HepG2 (cell line): ENCODE measurements at regions not wholly inside any gene's neighbourhood (a gene's known extent, or its start where the extent isn't known, plus 50 kb on each side); places are given as distances from the start of the nearest gene placed in this dataset.

Source experiments
- ATAC-seq: fragments of 200-7000 bp; cut with Tn5 transposase; 3 replicates; pipeline ENCODE4 v1.9.1; 2020; ENCODE audit warnings: mild to moderate bottlenecking, moderate library complexity
- BruUV-seq: library from RNA; stranded (reverse); fragments of 400-500 nt; replicated peaks from 2 replicates; lab custom pipeline; 2021; lab: Mats Ljungman, UMichigan
- CTCF ChIA-PET: fragments of 300-600 bp; formaldehyde crosslinking; extraction: SDS; loops from one replicate; lab custom pipeline; 2021; ENCODE audit warnings: low total read pairs, inconsistent platforms, low intra/inter-chr PET ratio; lab: Yijun Ruan, JAX
- POLR2A ChIA-PET: fragments of 350-600 bp; sonication (Branson Sonifier 250); formaldehyde crosslinking; loops from one replicate; lab custom pipeline; 2020; ENCODE audit warnings: antibody characterized with exemption, inconsistent platforms; lab: Yijun Ruan, JAX
- DNase-seq: peaks from one replicate; pipeline ENCODE4 v3.0.0-alpha.2; 2015; ENCODE audit warnings: low spot score
- FAIRE-seq: peaks from 3 replicates; lab custom pipeline; 2011; peaks lifted over from hg19 to GRCh38; lab: Jason Lieb, UNC
- H2AFZ ChIP-seq: one replicate; pipeline ENCODE4 v1.6.1; 2011; ENCODE audit warnings: low read length, inconsistent platforms
- H3K27ac ChIP-seq: fragments of 300-600 bp; 3 replicates; pipeline ENCODE4 v1.8.0; 2011; ENCODE audit warnings: mixed run types, mild to moderate bottlenecking, mixed read lengths, low read length, inconsistent platforms; ENCODE audit not compliant: insufficient read depth; ENCODE audit errors: extremely low read length
- H3K27me3 ChIP-seq, 2 experiments: fragments of 200-600 bp in 1 of 2; 2 replicates in 1 of 2; 3 replicates in 1 of 2; pipeline versions ENCODE4 v1.6.0 to v1.8.0; 2011; ENCODE audit warnings: low read length in 2 of 2, mild to moderate bottlenecking in 2 of 2, moderate library complexity in 2 of 2, inconsistent platforms in 1 of 2; ENCODE audit not compliant: insufficient read depth in 2 of 2, control insufficient read depth in 1 of 2
- H3K36me3 ChIP-seq, 2 experiments: fragments of 200-600 bp in 1 of 2; replicated peaks in 1 of 2; 2 replicates in 1 of 2; 3 replicates in 1 of 2; pipeline versions ENCODE4 v1.5.1 to v1.8.0; 2011; ENCODE audit warnings: low read length in 2 of 2, inconsistent platforms in 1 of 2; ENCODE audit not compliant: insufficient read depth in 2 of 2, control insufficient read depth in 1 of 2
- H3K4me1 ChIP-seq: 2 replicates; pipeline ENCODE4 v1.5.1; 2012; ENCODE audit warnings: low read length, inconsistent platforms; ENCODE audit not compliant: insufficient read depth
- H3K4me2 ChIP-seq: 2 replicates; pipeline ENCODE4 v1.6.0; 2011; ENCODE audit warnings: low read depth, low read length, inconsistent platforms
- H3K4me3 ChIP-seq, 3 experiments: fragments of 200-600 bp in 1 of 3; sonication (generic), shearing (Covaris generic) in 1 of 3; replicated peaks in 1 of 3; 2 replicates each; pipeline ENCODE4 v1.5.1; 2011 to 2016; ENCODE audit warnings: low read length in 3 of 3, inconsistent platforms in 2 of 3, low read depth in 2 of 3, mild to moderate bottlenecking in 2 of 3, control low read depth in 1 of 3, mixed read lengths in 1 of 3; ENCODE audit not compliant: insufficient read depth in 1 of 3
- H3K79me2 ChIP-seq: one replicate; pipeline ENCODE4 v1.6.1; 2011; ENCODE audit warnings: low read length, inconsistent platforms; ENCODE audit not compliant: insufficient read depth
- H3K9ac ChIP-seq: 2 replicates; pipeline ENCODE4 v1.6.0; 2011; ENCODE audit warnings: mild to moderate bottlenecking, low read depth, low read length, inconsistent platforms; ENCODE audit not compliant: insufficient read depth
- H3K9me3 ChIP-seq: 2 replicates; pipeline ENCODE4 v1.5.1; 2012; ENCODE audit warnings: mild to moderate bottlenecking, low read length
- H4K20me1 ChIP-seq: 2 replicates; pipeline ENCODE4 v1.6.0; 2011; ENCODE audit warnings: inconsistent platforms, mild to moderate bottlenecking, low read length, moderate library complexity; ENCODE audit not compliant: insufficient read depth
- ATF4 ChIP-seq, 2 experiments: fragments of 450-650 bp in 1 of 2; sonication (generic) in 1 of 2; formaldehyde crosslinking; IDR thresholded peaks; 2 replicates each; pipeline versions ENCODE4 v1.5.0 to v1.8.0; 2020 to 2022; ENCODE audit warnings: mild to moderate bottlenecking in 1 of 2, missing genetic modification reagents in 1 of 2
- FOXC1 ChIP-seq: sonication (generic); formaldehyde crosslinking; IDR thresholded peaks from 2 replicates; pipeline ENCODE4 v1.8.0; 2022; ENCODE audit warnings: mild to moderate bottlenecking, missing genetic modification reagents, borderline replicate concordance
- GABPA ChIP-seq, 2 experiments: IDR thresholded peaks; 2 replicates each; pipeline ENCODE4 v1.6.1; 2011 to 2016; ENCODE audit warnings: low read depth in 2 of 2, low read length in 1 of 2, missing biosample characterization in 1 of 2, missing genetic modification characterization in 1 of 2
- NKX3-1 ChIP-seq: sonication (generic); formaldehyde crosslinking; IDR thresholded peaks from 2 replicates; pipeline ENCODE4 v1.5.0; 2020; ENCODE audit warnings: missing genetic modification reagents
- USF2 ChIP-seq, 2 experiments: sonication (generic) in 1 of 2; formaldehyde crosslinking in 1 of 2; IDR thresholded peaks; 2 replicates each; pipeline versions ENCODE4 v1.5.1 to v1.6.1; 2011 to 2020; ENCODE audit warnings: borderline replicate concordance in 1 of 2, low read depth in 1 of 2, low read length in 1 of 2, mild to moderate bottlenecking in 1 of 2, missing genetic modification reagents in 1 of 2, moderate library complexity in 1 of 2
- ZNF549 ChIP-seq: sonication (generic); formaldehyde crosslinking; IDR thresholded peaks from 2 replicates; pipeline ENCODE4 v1.5.0; 2020; ENCODE audit warnings: missing genetic modification reagents
- ZNF562 ChIP-seq: sonication (generic); formaldehyde crosslinking; IDR thresholded peaks from 2 replicates; pipeline ENCODE4 v1.8.0; 2022; ENCODE audit warnings: missing genetic modification reagents, borderline replicate concordance
- ZNF577 ChIP-seq: sonication (generic); formaldehyde crosslinking; IDR thresholded peaks from 2 replicates; pipeline ENCODE4 v1.4.0; 2020; ENCODE audit warnings: mild to moderate bottlenecking, low read depth, missing genetic modification reagents, borderline replicate concordance
- ZNF792 ChIP-seq: IDR thresholded peaks from 2 replicates; pipeline ENCODE4 v1.6.1; 2016
- WGBS: methylation state at CpG from one replicate; pipeline ENCODE4 v1.1.6; 2017; ENCODE audit warnings: low lambda C conversion rate; 5-methylcytosine and 5-hydroxymethylcytosine counted together
- in situ Hi-C: cut with HindIII; loops from 2 replicates; pipeline ENCODE4 v1.10.0; 2017; ENCODE audit warnings: low pct_unique_long_range_greater_than_20kb; ENCODE audit not compliant: extremely low pct_ligation_motif_present
- intact Hi-C: fragments of 100-400 bp; cut with micrococcal nuclease; formaldehyde crosslinking; loops from one replicate; pipeline ENCODE4 v1.10.0; 2022; ENCODE audit not compliant: unreplicated experiment

GRCh38 chr9:134505032-134505431 is 136.6 kb upstream of the COL5A1 start:
- H3K4me1 ChIP-seq, result no peaks in the 10 kb centered on the region
- no peaks in the 10 kb centered on the region for H3K79me2 ChIP-seq
- peaks cover 10 to 46% of the 10 kb centered on the region in 2 experiments; a peak in 4 of 5 replicates for H3K27me3 ChIP-seq
- no peak overlapping the region for H2AFZ ChIP-seq
- FAIRE-seq, result no peak
- ChIA-PET CTCF (no interaction called here), POLR2A (no interaction called here)
- H3K9ac ChIP-seq, result no peak overlapping the region
- no peak overlapping the region for H3K4me3 ChIP-seq
- in situ Hi-C loops, result no loop called here
- H3K27ac ChIP-seq, result no peak overlapping the region
- no peak for DNase-seq
- no TSS peak for BruUV-seq
- no peaks in the 10 kb centered on the region for H3K36me3 ChIP-seq
- intact Hi-C loops, result no loop called here
- no peak for TF ChIP-seq NKX3-1 (CRISPR knock-in tag)
- no peak for TF ChIP-seq FOXC1 (CRISPR knock-in tag)
- TF ChIP-seq ATF4 (CRISPR knock-in tag; IDR thresholded peaks at IDR 0.05), result no peak
- no peak for TF ChIP-seq ZNF562
- TF ChIP-seq USF2 (IDR thresholded peaks at IDR 0.05; ENCODE audit: low read depth, low read length), result no peak
- TF ChIP-seq USF2 (CRISPR knock-in tag; IDR thresholded peaks at IDR 0.05; ENCODE audit: borderline replicate concordance), result no peak
- no peak for TF ChIP-seq GABPA (IDR thresholded peaks at IDR 0.05; ENCODE audit: low read depth, low read length)
- TF ChIP-seq GABPA (CRISPR knock-in tag; IDR thresholded peaks at IDR 0.05; ENCODE audit: low read depth), result no peak
- TF ChIP-seq ZNF577, result no peak
- no peak for TF ChIP-seq ZNF792 (CRISPR knock-in tag)
- TF ChIP-seq ZNF549 (CRISPR knock-in tag), result no peak
- 46% methylated on average over 11 of the region's 11 CpGs for WGBS
- H3K9me3 ChIP-seq, result no peaks in the 10 kb centered on the region
- no peaks in the 10 kb centered on the region for H4K20me1 ChIP-seq
- ATAC-seq, result no peak
- no peak overlapping the region for H3K4me2 ChIP-seq
